GM18505 (cell line): ENCODE measurements at regions not wholly inside any gene's neighbourhood (a gene's known extent, or its start where the extent isn't known, plus 50 kb on each side); places are given as distances from the start of the nearest gene placed in this dataset.
"Not testable (repeated sequence)": the region's sequence is repeated elsewhere in the genome, so short reads cannot be mapped to it uniquely, and the experiment has no call there.

Experiments used
- ATAC-seq: cut with Tn5 transposase; IDR thresholded peaks from one replicate; pipeline ENCODE4 v1.9.1; 2021; ENCODE audit not compliant: unreplicated experiment
- POLR2A ChIP-seq: IDR thresholded peaks from 4 replicates; pipeline ENCODE4 v1.6.1; 2011; ENCODE audit warnings: borderline replicate concordance; ENCODE audit not compliant: insufficient read depth, insufficient read length; ENCODE audit errors: extremely low read depth

DNA sequence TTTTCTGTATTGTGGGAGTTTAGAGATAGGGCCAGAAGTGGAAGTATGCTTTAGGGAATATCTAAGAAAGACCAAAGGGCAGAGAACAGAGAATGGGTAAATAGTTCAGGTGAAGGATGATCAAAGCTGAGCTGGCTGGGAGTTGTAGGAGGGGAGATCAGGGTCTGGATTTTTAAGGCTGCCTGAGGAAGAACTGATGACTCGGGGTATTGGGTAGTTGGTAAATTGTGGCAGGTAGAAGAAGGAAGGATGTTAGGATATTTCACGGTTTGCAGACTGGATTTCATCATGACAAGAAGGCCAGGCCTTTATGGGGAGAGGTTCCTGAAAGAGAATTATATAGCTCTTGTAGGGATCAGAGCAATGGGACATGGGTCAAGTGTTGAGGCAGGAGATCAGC is 492.9 kb downstream of the UTRN start:
- ATAC-seq: no peak
- no peak for TF ChIP-seq POLR2A

DNA sequence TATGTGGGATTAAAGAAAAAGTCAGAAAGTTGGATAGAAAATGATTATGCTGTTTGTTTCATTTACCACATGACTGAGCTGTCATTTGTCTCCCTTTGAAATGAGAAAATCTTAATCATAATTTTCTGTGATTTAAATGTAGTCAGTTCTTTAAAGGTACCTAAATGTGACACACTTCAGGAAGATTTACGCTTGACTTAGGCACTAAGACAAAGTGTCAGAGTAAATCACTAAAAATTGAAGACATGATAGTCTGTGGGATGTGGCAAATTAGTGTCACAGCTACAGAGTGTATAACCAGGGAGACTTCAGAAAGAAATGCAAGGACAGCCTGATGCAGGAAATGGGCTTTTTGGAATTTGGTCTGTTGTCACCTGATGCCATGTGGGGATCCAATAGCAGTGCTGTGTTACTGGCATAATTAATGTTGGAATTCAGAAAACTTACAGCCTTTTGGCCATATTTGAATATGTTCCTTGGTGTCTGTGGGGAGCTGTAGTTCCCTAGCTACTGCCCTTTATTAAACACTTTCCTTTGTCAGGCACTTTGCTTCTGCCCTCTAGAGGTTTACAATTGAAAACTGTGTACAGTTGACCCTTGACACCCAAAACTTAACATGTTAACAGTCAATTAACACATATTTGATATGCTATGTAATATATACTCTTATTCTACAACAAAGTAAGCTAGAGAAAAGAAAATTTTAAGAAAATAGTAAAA is 493.8 kb downstream of the UTRN start:
- TF ChIP-seq POLR2A: no peak
- no peak for ATAC-seq

DNA sequence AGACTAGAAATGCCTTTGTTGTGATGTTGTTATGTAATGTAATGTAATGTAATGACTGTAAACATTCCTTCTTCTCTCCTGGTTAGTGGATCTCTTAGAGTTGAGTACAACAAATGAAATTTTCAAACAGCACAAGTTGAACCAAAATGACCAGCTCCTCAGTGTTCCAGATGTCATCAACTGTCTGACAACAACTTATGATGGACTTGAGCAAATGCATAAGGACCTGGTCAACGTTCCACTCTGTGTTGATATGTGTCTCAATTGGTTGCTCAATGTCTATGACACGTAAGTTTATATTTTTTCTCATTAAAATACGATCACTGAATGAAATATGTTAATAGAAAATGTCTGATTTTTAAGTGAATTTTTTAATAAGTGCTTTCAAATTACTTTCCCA is 496.7 kb downstream of the UTRN start:
- no peak for ATAC-seq
- TF ChIP-seq POLR2A: no peak

DNA sequence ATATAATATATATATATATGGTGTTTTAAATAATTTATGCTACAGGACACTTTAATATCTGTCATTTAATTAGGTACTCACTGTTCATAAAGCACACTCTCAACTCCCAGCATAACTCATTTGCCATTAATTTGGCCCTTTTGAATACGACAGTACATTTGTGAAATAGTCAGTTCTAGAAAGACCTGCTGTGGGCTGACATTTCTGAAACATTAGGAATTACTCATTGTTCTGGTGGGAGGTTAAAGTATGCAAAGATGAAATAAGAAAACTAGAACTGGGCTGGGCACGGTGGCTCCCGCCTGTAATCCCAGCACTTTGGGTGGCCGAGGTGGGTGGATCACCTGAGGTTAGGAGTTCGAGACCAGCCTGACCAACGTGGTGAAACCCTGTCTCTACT is 497.5 kb downstream of the UTRN start:
- ATAC-seq: no peak
- TF ChIP-seq POLR2A: no peak

DNA sequence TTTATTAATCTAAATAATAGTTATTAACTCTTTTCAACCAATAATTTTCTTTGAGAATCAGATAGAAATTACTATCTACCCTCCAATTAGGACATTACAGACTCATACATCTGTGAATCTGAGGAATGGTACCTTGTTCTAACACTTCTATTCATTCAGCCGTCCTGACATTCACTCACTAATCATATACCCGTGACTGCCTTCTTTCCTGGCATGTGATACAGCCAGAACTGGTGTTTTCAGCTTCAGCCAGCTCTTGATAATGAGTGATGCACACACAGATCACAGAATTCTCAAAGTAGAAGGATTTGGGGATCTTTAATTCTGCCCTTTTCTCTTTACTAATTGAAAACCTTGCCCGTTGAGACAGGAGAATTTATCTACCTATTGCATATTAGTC is 499.9 kb downstream of the UTRN start:
- ATAC-seq: no peak
- TF ChIP-seq POLR2A: no peak

DNA sequence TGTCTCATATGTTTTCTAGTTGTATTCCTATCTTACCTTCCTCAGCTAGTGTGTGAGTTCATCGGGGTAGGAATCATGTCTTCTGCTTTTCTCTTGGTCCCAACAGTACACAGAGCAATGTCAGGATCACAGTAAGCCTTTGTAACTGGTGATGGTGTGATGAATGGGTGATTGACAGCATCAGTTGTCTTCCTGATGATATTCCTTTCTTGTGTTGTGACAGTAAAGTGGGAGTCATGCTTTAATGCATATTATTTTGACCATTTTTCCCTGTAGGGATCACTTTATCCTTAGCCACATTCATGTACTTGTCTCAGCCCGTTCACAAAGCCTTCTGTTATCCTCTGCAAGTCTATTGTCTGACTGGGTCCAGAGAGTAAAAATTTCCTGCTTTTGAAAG is 501.7 kb downstream of the UTRN start:
- ATAC-seq: no peak
- TF ChIP-seq POLR2A: no peak

DNA sequence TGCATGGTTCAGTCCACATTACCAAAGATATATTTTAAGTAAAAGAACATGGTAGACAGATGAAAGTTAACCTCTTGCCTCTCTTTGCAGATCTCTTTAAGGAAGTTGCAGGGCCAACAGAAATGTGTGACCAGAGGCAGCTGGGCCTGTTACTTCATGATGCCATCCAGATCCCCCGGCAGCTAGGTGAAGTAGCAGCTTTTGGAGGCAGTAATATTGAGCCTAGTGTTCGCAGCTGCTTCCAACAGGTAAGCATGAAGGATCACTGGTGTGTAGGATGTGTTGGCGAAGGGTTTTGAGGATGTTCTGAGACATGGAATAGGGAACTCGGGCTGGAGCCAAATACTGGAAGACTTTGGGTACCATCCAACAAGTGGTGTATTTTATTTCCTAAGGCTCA is 508.6 kb downstream of the UTRN start:
- TF ChIP-seq POLR2A: no peak
- no peak for ATAC-seq

DNA sequence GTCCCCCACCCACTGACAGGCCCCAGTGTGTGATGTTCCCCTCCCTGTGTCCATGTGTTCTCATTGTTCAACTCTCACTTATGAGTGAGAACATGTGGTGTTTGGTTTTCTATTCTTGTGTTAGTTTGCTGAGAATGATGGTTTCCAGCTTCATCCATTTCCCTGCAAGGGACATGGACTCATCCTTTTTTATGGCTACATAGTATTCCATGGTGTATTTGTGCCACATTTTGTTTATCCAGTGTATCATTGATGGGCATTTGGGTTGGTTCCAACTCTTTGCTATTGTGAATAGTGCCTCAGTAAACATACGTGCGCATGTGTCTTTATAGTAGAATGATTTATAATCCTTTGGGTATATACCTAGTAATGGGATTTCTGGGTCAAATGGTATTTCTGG is 509.9 kb downstream of the UTRN start:
- ATAC-seq: not testable (repeated sequence)

DNA sequence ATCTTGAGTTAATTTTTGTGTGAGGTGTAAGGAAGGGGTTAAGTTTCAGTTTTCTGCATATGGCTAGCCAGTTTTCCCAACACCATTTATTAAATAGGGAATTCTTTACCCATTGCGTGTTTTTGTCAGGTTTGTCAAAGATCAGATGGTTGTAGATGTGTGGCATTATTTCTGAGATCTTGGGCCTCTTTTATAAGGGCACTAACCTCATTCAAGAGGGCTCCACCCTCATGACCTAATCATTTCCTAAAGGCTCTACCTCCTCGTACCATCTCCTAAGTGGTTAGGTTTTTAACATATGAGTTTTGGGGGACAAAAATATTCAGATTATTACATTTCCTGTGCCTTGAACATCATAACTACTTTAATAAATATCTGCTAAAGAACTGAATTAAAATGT is 510.9 kb downstream of the UTRN start:
- no peak for TF ChIP-seq POLR2A
- no peak for ATAC-seq

DNA sequence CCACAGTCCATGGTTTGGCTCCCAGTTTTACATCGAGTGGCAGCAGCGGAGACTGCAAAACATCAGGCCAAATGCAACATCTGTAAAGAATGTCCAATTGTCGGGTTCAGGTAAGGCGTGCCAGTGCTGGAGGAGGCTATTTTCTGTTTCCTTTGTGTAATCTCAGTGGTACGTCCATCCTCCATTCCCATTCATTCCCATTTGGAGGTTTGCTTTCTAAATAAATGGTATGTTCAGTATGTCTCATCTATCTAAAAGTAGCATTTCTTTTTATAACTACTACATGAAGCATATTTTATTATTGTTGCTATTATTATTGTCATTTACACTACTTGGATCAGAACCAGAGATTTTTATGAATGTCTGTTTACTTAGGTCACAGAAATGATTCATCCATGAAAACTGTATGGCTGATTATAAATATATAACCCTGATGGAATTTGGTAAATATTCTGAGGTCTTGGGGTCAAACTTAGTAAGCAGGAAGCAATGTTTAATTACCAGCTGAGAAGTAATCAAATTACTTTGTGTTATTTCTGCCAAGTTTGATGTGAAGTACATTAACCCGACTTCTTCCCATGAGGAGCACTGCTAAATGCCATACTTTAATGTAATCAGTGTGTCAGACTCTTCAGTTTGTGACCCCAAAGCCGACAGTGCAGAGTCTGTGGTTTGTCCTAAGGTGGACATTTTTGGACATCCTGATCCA is 512.9 kb downstream of the UTRN start:
- TF ChIP-seq POLR2A: no peak
- no peak for ATAC-seq

DNA sequence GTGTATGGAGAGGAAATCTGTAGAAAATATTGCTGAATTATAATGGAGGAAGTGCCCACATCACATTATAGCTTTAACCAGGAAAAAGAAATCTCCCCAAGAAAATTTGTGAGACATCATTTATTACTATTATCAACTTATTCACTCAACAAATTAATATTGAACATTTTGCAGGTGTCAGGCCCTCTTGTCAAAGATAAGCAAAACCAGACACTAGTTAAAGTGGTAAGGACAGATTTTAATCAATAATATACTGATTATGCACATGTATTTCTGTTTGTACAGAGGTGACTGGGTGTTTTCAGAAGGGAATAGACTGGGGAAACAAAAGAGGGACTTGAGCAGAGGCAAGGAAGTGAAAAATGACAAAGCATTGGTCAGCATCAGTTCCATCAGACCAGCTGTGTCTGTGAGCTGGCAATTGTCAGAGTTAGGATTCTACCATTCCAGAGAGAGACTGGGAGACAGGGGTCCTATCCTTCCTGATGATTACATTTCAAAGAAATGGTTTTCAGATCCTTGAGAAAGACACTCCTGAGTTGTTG is 519.2 kb downstream of the UTRN start:
- no peak for ATAC-seq
- TF ChIP-seq POLR2A: no peak

DNA sequence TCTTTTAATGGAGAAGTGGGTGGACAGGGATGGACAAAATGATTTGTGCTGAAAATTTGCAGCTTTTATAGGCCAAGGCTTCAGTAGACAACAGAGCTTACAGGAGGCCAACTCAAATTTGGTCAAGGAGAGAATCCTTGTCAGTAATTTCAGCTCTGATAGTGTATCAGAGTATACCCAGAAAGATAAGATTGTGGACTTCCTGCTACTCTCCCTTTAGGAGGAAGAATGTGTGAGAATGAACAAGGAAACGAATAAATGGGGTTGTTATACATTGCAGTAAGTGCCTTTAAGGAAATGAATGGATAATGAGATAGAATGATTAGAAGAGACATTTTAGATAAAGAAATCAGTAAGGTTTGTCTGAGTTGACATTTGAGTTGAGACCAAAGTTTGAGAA is 519.9 kb downstream of the UTRN start:
- no peak for ATAC-seq
- no peak for TF ChIP-seq POLR2A

DNA sequence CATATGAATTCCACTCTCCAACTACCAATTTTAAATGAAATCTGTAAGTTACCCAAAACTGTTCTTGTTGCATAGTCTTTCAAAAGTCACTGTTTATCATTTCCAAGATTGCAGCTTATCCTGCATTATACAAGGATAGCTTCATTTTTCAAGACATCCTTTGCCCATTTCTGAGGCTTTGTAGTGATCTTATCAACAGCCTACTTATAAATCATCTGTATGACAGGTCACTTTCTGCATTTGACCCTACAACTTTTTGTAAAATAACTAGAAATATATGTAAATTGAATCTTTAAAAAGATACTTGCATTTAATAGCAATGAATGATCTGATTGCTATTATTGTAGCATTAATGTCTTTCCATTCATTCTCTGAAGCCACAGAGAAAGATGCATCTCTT is 521.1 kb downstream of the UTRN start:
- no peak for ATAC-seq
- no peak for TF ChIP-seq POLR2A

DNA sequence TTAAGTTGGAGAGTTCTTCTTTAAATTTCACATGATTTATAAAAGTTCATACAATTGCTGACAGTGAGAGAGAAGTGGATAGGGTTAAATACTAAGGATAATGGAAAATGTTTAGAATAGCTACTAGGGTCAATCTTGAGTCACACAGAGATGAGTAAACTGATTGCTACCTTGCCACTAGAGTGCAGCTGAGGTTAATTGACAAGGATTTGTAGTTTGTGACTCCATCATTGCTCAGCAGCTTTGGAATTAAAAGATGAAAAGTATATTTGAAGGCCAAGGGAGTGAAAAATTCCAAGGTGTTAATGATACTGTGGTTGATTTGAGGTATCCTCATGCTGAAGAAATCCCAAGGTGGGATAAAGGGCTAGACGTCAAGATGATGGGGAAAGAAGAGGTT is 524.0 kb downstream of the UTRN start:
- no peak for ATAC-seq

More for the DNA sequence above, 524.0 kb downstream of the UTRN start:
- TF ChIP-seq POLR2A: no peak
